Right cardiac atrium (tissue), 5 donors: ENCODE measurements at regions not wholly inside any gene's neighbourhood (a gene's known extent, or its start where the extent isn't known, plus 50 kb on each side); places are given as distances from the start of the nearest gene placed in this dataset.

Source experiments
- ATAC-seq, 2 donors: fragments of 200-7000 bp; cut with Tn5 transposase; one replicate each; pipeline versions ENCODE4 v1.8.0 to v1.9.1; 2020; ENCODE audit warnings: moderate library complexity in 2 of 2, mild to moderate bottlenecking in 1 of 2
- DNase-seq, 3 donors: peaks; one replicate each; pipeline ENCODE4 v3.0.0-alpha.2; 2020
- H3K27ac ChIP-seq: one replicate; pipeline ENCODE4 v1.5.1; 2013; ENCODE audit warnings: mild to moderate bottlenecking, low read length, control low read depth, moderate library complexity
- H3K27me3 ChIP-seq: one replicate; pipeline ENCODE4 v1.6.1; 2013; ENCODE audit not compliant: control insufficient read depth, insufficient read depth
- H3K4me1 ChIP-seq: one replicate; pipeline ENCODE4 v1.6.1; 2013; ENCODE audit warnings: low read length; ENCODE audit not compliant: control insufficient read depth, insufficient read depth
- H3K4me3 ChIP-seq: one replicate; pipeline ENCODE4 v1.5.1; 2013; ENCODE audit warnings: low read length, control low read depth
- H3K9me3 ChIP-seq: one replicate; pipeline ENCODE4 v1.6.1; 2013; ENCODE audit warnings: low read length; ENCODE audit not compliant: control insufficient read depth
- WGBS: extraction: QIAGEN DNeasy Blood & Tissue Kit; methylation state at CpG from one replicate; pipeline ENCODE4 v1.1.7; 2013; 5-methylcytosine and 5-hydroxymethylcytosine counted together
- intact Hi-C, 4 donors: fragments of 100-400 bp; cut with DNase I; formaldehyde crosslinking; loops; one replicate each; pipeline versions ENCODE4 v1.11.0 to v1.14.0; 2022 to 2023
- donor health status: healthy with polysubstance abuse.
- donor health status: DM: no; HTN: yes; CAD: no.
- donor health status: DM: no; HTN: no; CAD: no.
- donor health status: DM: no; HTN: yes; CAD: no; lungs with severe emphysema.
- donor health status: DM: yes; HTN: yes; CAD: no.

DNA sequence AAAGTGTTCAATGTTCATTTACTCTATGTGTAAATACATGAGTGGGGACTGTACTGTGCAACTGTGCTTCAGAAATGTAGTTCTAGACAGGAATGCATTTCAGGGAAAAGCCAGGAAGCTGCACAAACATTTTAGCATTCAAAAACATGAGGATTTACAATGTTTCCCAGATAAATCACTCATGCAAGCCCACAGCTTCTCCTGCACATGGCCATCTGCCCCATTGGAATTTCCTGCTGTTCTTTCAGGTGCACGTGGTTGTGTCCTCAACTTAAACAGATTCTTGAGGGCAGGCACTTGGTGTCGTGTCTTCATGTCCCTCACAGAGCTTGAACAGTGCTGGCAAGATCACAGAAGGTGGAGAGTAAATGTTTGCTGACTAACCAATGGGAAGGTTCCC lies 101.5 kb downstream of the UNC5CL start:
- intact Hi-C loops, result no loop called here
- Histone ChIP-seq H3K27ac (no peak overlapping the region), H3K4me1 (peaks cover 5% of the 10 kb centered on the region), H3K9me3 (no peaks in the 10 kb centered on the region), H3K27me3 (no peaks in the 10 kb centered on the region), H3K4me3 (no peak overlapping the region)
- no peak for ATAC-seq
- WGBS, result 68% methylated on average over 2 of the region's 2 CpGs
- DNase-seq, result no peak

DNA sequence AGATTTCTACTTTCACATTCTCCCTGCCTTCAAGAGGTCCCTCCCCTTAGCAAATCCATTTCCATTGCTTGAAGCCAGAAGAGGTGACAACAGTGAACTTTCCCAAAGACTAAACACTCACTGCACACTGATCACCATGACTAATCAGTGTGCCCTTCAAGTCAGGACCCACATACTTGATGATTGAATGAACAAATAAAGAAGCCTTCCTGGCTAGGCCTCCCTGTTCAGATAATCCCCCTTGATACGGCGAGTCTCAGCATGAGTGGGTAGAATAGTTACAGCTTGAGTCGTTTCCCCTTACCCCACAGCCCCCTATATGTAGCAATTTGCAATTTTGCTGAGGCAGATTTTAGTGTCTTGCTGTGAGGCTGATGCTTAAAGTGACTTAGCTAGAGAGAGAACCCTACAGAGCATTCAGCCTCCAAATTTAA lies 102.2 kb downstream of the UNC5CL start:
- 63% methylated on average over 3 of the region's 3 CpGs for WGBS
- H3K27me3 ChIP-seq, result no peaks in the 10 kb centered on the region
- peaks cover 5% of the 10 kb centered on the region for H3K4me1 ChIP-seq
- H3K27ac ChIP-seq, result no peak overlapping the region
- H3K9me3 ChIP-seq, result no peaks in the 10 kb centered on the region
- intact Hi-C loops, result no loop called here
- DNase-seq (no peak), ATAC-seq (no peak)
- H3K4me3 ChIP-seq, result no peak overlapping the region

DNA sequence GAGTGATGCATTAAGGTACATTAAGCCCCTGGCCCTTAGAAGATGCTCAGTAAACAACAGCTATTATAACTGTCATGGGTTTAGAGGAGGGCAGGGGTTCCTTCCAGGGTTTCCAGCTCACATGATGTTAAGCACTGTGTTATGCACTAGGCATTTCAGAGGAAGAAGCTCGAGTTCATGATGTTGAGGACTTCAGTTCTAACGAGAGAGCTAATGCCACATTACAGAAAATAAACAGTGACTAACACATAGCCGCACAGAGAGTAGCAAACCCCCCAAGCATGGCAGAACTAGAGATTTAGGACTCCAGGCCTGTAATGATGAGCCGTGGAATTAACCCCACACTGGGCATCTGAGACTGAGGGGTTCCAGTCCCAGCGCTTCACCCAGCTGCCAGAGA lies 105.2 kb downstream of the UNC5CL start:
- Histone ChIP-seq H3K27ac (no peak overlapping the region), H3K4me3 (no peak overlapping the region), H3K4me1 (peaks cover 10% of the 10 kb centered on the region), H3K27me3 (no peaks in the 10 kb centered on the region), H3K9me3 (no peaks in the 10 kb centered on the region)
- ATAC-seq (no peak), DNase-seq (no peak)
- intact Hi-C loops, result no loop called here
- WGBS, result 82% methylated on average over 5 of the region's 5 CpGs

DNA sequence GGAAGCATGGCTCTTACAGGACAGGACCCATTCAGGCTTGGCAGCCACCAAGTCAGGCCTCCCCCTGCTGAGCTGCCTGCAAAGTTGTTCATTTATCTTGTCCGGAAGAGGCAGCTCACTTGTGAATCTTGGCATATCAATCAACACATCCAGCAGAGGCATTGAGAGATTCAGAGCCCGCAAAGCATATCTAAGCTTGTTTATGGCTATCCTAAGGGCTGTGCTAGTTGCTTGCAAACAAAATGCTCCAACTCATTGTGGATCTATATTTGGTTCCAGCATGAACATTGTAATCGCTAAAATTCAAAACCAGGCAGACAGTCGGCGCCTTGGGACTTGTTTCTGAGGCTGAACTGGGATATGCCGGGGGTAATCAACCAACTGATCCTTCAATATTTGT lies 106.1 kb downstream of the UNC5CL start:
- 69% methylated on average over 6 of the region's 6 CpGs for WGBS
- DNase-seq (no peak), ATAC-seq (peak in 1 of 2 donors; percentile 75)
- Histone ChIP-seq H3K9me3 (no peaks in the 10 kb centered on the region), H3K4me3 (no peak overlapping the region), H3K27ac (peak overlapping the region; percentile 88), H3K4me1 (peaks cover 16% of the 10 kb centered on the region), H3K27me3 (no peaks in the 10 kb centered on the region)
- intact Hi-C loops, result no loop called here

DNA sequence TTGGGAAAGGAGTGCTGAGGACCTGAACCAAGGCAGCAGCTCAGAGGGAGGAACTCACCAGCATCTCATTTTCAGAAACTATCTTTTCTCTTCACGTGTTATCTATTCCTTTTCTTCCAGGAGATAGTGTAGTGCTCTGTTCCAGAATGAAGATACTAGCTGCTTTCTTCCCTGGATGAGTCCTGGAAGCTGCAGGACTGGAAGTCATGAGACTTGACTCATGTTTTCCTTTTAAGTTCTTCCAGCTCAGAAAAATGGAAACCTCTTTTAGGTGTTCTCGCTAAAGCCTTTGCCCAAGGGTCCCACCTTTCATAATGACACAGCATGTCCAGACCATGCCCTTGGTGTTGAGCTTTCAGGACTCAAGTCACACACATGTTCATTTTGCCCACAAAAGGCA lies 106.7 kb downstream of the UNC5CL start:
- ATAC-seq, result no peak
- Histone ChIP-seq H3K4me1 (peaks cover 16% of the 10 kb centered on the region), H3K4me3 (no peak overlapping the region), H3K27ac (peak overlapping the region; percentile 88), H3K27me3 (no peaks in the 10 kb centered on the region), H3K9me3 (no peaks in the 10 kb centered on the region)
- no peak for DNase-seq
- intact Hi-C loops, result no loop called here
- 57% methylated on average over 2 of the region's 2 CpGs for WGBS

DNA sequence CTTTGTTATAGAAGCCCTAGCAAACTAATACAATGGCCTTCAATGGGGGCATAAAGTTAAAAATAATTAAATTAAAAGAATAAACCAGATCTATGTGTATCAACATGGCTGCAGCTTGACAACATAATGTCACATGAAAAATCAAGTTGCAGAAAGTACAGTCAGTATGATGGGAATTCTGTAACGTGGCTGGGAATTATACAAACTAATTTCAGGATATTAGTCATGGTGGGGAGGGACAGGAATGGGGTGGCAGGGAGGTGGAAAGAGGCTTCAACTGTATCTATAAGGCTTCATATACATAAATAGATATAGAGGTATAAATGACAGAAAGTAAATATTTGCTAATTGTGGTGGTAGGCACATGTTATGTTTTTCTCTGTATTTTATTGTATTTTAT lies 107.1 kb downstream of the UNC5CL start:
- H3K4me3 ChIP-seq, result no peak overlapping the region
- H3K4me1 ChIP-seq, result peaks cover 16% of the 10 kb centered on the region
- no peak for ATAC-seq
- H3K27ac ChIP-seq, result no peak overlapping the region
- DNase-seq, result no peak
- intact Hi-C loops, result no loop called here
- no peaks in the 10 kb centered on the region for H3K9me3 ChIP-seq
- no peaks in the 10 kb centered on the region for H3K27me3 ChIP-seq
- WGBS, result 59% methylated on average over 1 of the region's 1 CpG

DNA sequence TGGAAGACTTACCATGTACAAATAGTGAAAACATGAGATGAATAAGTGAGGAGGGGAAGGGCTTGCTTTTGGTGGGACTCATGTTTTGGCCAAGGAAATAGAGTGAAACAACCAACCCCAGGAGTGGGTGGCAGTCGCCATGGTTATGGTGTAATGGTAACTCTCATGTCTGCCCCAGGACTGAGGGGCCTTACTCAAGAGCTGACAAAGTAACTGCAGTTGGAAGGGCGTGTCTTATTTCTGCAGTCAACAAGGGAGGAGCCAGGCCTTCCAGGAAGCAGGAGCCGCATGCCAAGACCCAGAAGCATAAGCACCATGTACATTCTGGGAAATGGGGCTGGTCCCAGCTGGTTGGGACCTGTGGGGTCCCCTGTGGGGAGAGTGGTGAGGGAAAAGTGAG lies 108.5 kb downstream of the UNC5CL start:
- H3K27ac ChIP-seq, result peak overlapping the region; percentile 8
- H3K9me3 ChIP-seq, result no peaks in the 10 kb centered on the region
- DNase-seq (peak in 2 of 3 donors; percentile 17 to 66), ATAC-seq (peak; percentile 48 to 49)
- H3K4me1 ChIP-seq, result peaks cover 14% of the 10 kb centered on the region
- intact Hi-C loops, result no loop called here
- 62% methylated on average over 3 of the region's 3 CpGs for WGBS
- H3K4me3 ChIP-seq, result no peak overlapping the region
- H3K27me3 ChIP-seq, result no peaks in the 10 kb centered on the region

DNA sequence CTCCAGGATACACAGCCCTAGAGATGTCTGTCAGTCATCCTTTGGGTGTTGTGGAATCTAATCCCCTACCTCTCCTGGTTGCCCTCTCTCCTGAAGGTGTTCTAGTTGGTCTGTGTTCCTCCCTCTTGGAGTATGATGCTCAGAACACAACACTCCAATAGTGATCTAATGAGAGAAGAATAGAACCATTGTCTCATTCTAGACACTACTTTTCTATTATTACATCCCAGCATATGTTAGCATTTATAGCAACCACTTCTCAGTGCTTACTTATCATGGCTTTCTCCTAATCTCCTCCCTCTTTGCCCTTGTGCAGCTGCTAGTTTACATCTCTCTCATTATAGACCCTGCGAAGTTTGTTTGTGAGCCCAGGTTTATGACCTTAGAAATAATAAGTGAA lies 109.0 kb downstream of the UNC5CL start:
- no peak overlapping the region for H3K4me3 ChIP-seq
- DNase-seq, result no peak
- ATAC-seq, result no peak
- H3K4me1 ChIP-seq, result peaks cover 14% of the 10 kb centered on the region
- H3K27ac ChIP-seq, result no peak overlapping the region
- 79% methylated on average over 1 of the region's 1 CpG for WGBS
- no peaks in the 10 kb centered on the region for H3K27me3 ChIP-seq
- no peaks in the 10 kb centered on the region for H3K9me3 ChIP-seq
- intact Hi-C loops, result no loop called here

DNA sequence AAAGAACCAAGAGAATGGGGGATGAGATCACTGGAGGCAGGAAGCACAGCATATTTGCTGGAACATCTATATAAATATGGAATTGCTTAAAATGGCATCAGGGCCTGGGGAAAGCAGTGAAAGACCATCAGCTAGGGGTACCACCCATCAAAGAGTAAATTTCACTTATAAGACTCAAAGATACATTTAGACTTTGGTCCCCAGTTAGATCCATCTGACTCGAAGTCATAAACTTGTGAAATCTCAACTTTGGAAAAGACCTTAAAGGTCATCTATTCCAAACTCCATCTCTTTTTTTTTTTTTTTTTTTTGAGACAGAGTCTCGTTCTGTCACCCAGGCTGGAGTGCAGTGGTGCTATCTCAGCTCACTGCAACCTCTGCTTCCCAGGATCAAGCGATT lies 109.8 kb downstream of the UNC5CL start:
- Histone ChIP-seq H3K27me3 (no peaks in the 10 kb centered on the region), H3K4me3 (no peak overlapping the region), H3K9me3 (no peaks in the 10 kb centered on the region), H3K27ac (no peak overlapping the region), H3K4me1 (peaks cover 14% of the 10 kb centered on the region)
- ATAC-seq (no peak), DNase-seq (no peak)
- 83% methylated on average over 3 of the region's 3 CpGs for WGBS
- intact Hi-C loops, result no loop called here

DNA sequence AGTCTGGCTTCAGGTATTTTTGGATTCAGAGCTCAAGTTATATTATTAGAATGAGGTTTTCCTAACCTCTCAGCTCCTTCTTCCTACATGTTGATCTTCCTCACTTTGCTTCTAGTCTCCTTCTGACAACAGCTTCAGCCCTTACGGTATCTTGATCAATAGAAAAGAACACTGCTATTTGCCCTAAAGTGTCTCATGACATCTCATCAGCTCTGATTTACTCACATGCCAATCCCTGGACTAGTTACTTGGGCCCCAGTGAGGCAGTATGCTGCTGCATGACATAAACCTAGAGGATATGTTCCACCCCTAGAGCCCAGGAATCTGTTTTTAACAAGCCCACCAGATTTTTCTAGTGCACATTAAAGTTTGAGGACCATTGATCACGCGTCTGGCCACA lies 110.3 kb downstream of the UNC5CL start:
- Histone ChIP-seq H3K9me3 (no peaks in the 10 kb centered on the region), H3K27ac (no peak overlapping the region), H3K27me3 (no peaks in the 10 kb centered on the region), H3K4me3 (no peak overlapping the region), H3K4me1 (peaks cover 14% of the 10 kb centered on the region)
- intact Hi-C loops, result no loop called here
- ATAC-seq, result no peak
- 83% methylated on average over 3 of the region's 3 CpGs for WGBS
- DNase-seq, result no peak

DNA sequence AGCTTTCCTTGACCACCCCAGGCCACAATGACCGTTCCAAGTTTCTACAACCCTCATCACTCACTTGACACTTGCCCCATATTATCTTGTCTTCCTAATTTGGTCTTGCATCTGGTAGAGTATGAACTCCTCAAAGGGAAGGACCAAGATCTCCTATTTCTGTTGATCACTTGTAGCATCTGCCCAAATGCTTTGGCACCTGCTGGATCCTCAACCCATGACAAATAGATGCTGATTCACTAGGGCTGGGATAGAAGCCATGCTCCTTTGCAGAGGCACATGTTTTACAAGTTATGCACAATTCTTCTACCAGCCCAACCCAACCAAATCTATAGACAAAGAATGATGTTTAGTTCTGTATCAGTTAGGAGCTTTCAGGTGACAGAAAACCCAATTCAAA lies 110.7 kb downstream of the UNC5CL start:
- Histone ChIP-seq H3K4me1 (peaks cover 14% of the 10 kb centered on the region), H3K27ac (no peak overlapping the region), H3K9me3 (no peaks in the 10 kb centered on the region), H3K4me3 (no peak overlapping the region), H3K27me3 (no peaks in the 10 kb centered on the region)
- 44% methylated on average over 1 of the region's 1 CpG for WGBS
- no peak for DNase-seq
- no peak for ATAC-seq
- intact Hi-C loops, result no loop called here

DNA sequence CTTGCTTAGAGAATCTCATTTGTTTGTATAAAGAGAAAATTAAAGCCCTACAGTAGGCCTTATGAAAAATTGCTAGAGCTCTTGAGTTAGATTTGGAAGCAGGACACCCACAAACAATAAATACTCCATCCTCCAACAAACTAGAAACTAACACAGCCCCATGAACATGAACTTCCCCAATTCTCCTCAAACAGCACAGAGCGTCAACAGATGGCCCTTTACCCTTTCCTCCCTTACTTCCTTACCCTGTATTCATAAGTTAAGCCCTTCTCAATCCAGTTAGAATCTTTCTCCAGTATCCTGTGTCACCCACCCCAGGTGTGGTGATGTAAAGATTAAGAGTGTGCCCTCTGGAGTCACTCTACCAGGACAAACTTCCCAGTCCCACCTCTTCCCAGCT lies 113.7 kb downstream of the UNC5CL start:
- WGBS, result 69% methylated on average over 1 of the region's 1 CpG
- ATAC-seq (no peak), DNase-seq (no peak)
- Histone ChIP-seq H3K27ac (no peak overlapping the region), H3K4me1 (peaks cover 8% of the 10 kb centered on the region), H3K27me3 (no peaks in the 10 kb centered on the region), H3K4me3 (no peak overlapping the region), H3K9me3 (no peaks in the 10 kb centered on the region)
- intact Hi-C loops, result no loop called here
